Testis (tissue), 2 donors: ENCODE measurements at regions not wholly inside any gene's neighbourhood (a gene's known extent, or its start where the extent isn't known, plus 50 kb on each side); places are given as distances from the start of the nearest gene placed in this dataset.
A peak's percentile ranks its signal among the peaks of the same experiment; 100 is the strongest.

Source experiments
- DNase-seq: peaks from one replicate; pipeline ENCODE4 v3.0.0-alpha.2; 2019
- H3K27ac ChIP-seq, 2 donors: fragments of 200-600 bp; sonication (generic); one replicate each; pipeline ENCODE4 v1.5.1; 2019
- H3K27me3 ChIP-seq: fragments of 200-600 bp; sonication (generic); one replicate; pipeline ENCODE4 v1.5.1; 2019
- H3K36me3 ChIP-seq: fragments of 200-600 bp; sonication (generic); one replicate; pipeline ENCODE4 v1.5.1; 2017; ENCODE audit warnings: low read depth; ENCODE audit errors: missing control alignments
- H3K4me1 ChIP-seq: fragments of 200-600 bp; sonication (generic); one replicate; pipeline ENCODE4 v1.5.1; 2019
- H3K4me3 ChIP-seq, 2 donors: fragments of 200-600 bp; sonication (generic); one replicate each; pipeline ENCODE4 v1.5.1; 2017 to 2019
- H3K9me3 ChIP-seq: fragments of 200-600 bp; sonication (generic); one replicate; pipeline ENCODE4 v1.5.1; 2017
- CTCF ChIP-seq, 3 experiments: fragments of 450-650 bp in 2 of 3; fragments of 200-600 bp in 1 of 3; sonication (generic) in 1 of 3; IDR thresholded peaks; one replicate each; pipeline ENCODE4 v1.5.1; 2016 to 2019; ENCODE audit warnings: antibody characterized with exemption in 3 of 3, mild to moderate bottlenecking in 2 of 3, moderate library complexity in 1 of 3
- POLR2A ChIP-seq: fragments of 450-650 bp; IDR thresholded peaks from one replicate; pipeline ENCODE4 v1.6.1; 2017; ENCODE audit warnings: antibody characterized with exemption, mild to moderate bottlenecking, moderate library complexity
- WGBS, 2 donors: methylation state at CpG; one replicate each; pipeline ENCODE4 v1.1.5; 2018; 5-methylcytosine and 5-hydroxymethylcytosine counted together
- intact Hi-C: fragments of 100-400 bp; cut with DNase I; formaldehyde crosslinking; loops from one replicate; pipeline ENCODE4 v1.15.1; 2023; ENCODE audit warnings: low total_unique reads

DNA sequence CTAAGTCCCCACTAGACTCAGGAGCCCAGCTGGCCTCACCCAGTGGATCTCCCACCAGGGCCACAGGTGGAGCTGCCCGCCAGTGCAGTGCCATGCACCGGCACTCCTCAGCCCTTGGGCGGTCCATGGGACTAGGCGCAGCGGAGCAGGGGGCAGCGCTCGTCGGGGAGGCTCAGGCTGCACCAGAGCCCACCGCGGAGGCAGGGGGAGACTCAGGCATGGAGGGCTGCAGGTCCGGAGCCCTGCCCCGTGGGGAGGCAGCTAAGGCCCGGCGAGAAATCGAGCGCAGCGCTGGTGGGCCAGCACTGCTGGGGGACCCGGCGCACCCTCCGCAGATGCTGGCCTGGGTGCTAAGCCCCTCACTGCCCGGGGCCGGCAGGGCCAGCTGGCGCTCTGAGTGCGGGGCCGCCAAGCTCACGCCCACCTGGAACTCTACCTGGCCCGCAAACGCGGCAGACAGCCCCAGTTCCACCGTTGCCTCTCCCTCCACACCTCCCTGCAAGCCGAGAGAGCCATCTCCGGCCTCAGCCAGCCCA lies 1275.2 kb upstream of the CNTN5 start:
- no peaks in the 10 kb centered on the region for H3K4me1 ChIP-seq
- H3K27me3 ChIP-seq = no peaks in the 10 kb centered on the region
- intact Hi-C loops = no loop called here
- TF ChIP-seq CTCF (IDR thresholded peaks at IDR 0.05) (no peak), POLR2A (no peak)
- H3K36me3 ChIP-seq = no peaks in the 10 kb centered on the region
- DNase-seq = no peak
- no peak overlapping the region for H3K4me3 ChIP-seq
- 20 to 84% methylated on average over 2 to 19 of the region's 32 CpGs for WGBS, 2 donors
- no peaks in the 10 kb centered on the region for H3K9me3 ChIP-seq
- H3K27ac ChIP-seq = no peak overlapping the region

- Histone ChIP-seq H3K27ac (no peak overlapping the region), H3K9me3 (no peaks in the 10 kb centered on the region), H3K4me1 (no peaks in the 10 kb centered on the region), H3K4me3 (no peak overlapping the region), H3K36me3 (no peaks in the 10 kb centered on the region), H3K27me3 (no peaks in the 10 kb centered on the region)
- intact Hi-C loops = no loop called here
- DNase-seq = no peak
- TF ChIP-seq CTCF (IDR thresholded peaks at IDR 0.05) = peak in 1 of 3 experiments; percentile 6
- TF ChIP-seq POLR2A = no peak
- WGBS, 2 donors = 16 to 19% methylated on average over 1 of the region's 1 CpG
Observed at GRCh38 chr11:97746818-97747217, 1273.9 kb upstream of the CNTN5 start.

GRCh38 chr11:97751405-97751804 lies 1269.3 kb upstream of the CNTN5 start:
- no peak overlapping the region for H3K4me3 ChIP-seq
- H3K4me1 ChIP-seq = no peaks in the 10 kb centered on the region
- no peaks in the 10 kb centered on the region for H3K36me3 ChIP-seq
- intact Hi-C loops = no loop called here
- no peak overlapping the region for H3K27ac ChIP-seq
- 83 to 90% methylated on average over 3 to 5 of the region's 5 CpGs for WGBS, 2 donors
- DNase-seq = no peak
- TF ChIP-seq POLR2A (no peak), CTCF (IDR thresholded peaks at IDR 0.05) (no peak)
- no peaks in the 10 kb centered on the region for H3K9me3 ChIP-seq
- H3K27me3 ChIP-seq = no peaks in the 10 kb centered on the region

- H3K4me1 ChIP-seq = no peaks in the 10 kb centered on the region
- H3K9me3 ChIP-seq = no peaks in the 10 kb centered on the region
- intact Hi-C loops = no loop called here
- H3K27me3 ChIP-seq = no peaks in the 10 kb centered on the region
- DNase-seq = no peak
- TF ChIP-seq POLR2A (no peak), CTCF (IDR thresholded peaks at IDR 0.05) (no peak)
- no peak overlapping the region for H3K4me3 ChIP-seq
- 94 to 100% methylated on average over 2 of the region's 2 CpGs for WGBS, 2 donors
- no peaks in the 10 kb centered on the region for H3K36me3 ChIP-seq
- H3K27ac ChIP-seq = no peak overlapping the region
Observed at GRCh38 chr11:97751952-97752351, 1268.8 kb upstream of the CNTN5 start.

- intact Hi-C loops = no loop called here
- no peak for DNase-seq
- no peaks in the 10 kb centered on the region for H3K27me3 ChIP-seq
- no peak overlapping the region for H3K27ac ChIP-seq
- H3K36me3 ChIP-seq = no peaks in the 10 kb centered on the region
- TF ChIP-seq POLR2A (no peak), CTCF (IDR thresholded peaks at IDR 0.05) (no peak)
- no peaks in the 10 kb centered on the region for H3K4me1 ChIP-seq
- 55 to 81% methylated on average over 3 of the region's 3 CpGs for WGBS, 2 donors
- H3K9me3 ChIP-seq = no peaks in the 10 kb centered on the region
- H3K4me3 ChIP-seq = no peak overlapping the region
Observed at GRCh38 chr11:97754976-97755375, 1265.8 kb upstream of the CNTN5 start.
